Thymus (tissue), 11 donors: ENCODE measurements at regions not wholly inside any gene's neighbourhood (a gene's known extent, or its start where the extent isn't known, plus 50 kb on each side); places are given as distances from the start of the nearest gene placed in this dataset.
"Not testable (repeated sequence)": the region's sequence is repeated elsewhere in the genome, so short reads cannot be mapped to it uniquely, and the experiment has no call there.

ENCODE experiments used
- DNase-seq, 9 donors: peaks; one replicate each; pipeline ENCODE4 v3.0.0-alpha.2; 2013; ENCODE audit warnings: low spot score in 9 of 9, low read depth in 6 of 9, missing footprints in 1 of 9
- H3K27ac ChIP-seq, 2 donors: one replicate each; pipeline ENCODE4 v1.5.1; 2013; ENCODE audit warnings: control low read depth in 1 of 2, low read depth in 1 of 2, low read length in 1 of 2, mild to moderate bottlenecking in 1 of 2, moderate library complexity in 1 of 2
- H3K27me3 ChIP-seq, 2 donors: one replicate each; pipeline ENCODE4 v1.5.1; 2013; ENCODE audit warnings: low read length in 1 of 2; ENCODE audit not compliant: control insufficient read depth in 2 of 2, insufficient read depth in 1 of 2
- H3K36me3 ChIP-seq, 2 donors: one replicate each; pipeline ENCODE4 v1.5.1; 2013; ENCODE audit warnings: low read length in 1 of 2, mild to moderate bottlenecking in 1 of 2, moderate library complexity in 1 of 2; ENCODE audit not compliant: control insufficient read depth in 2 of 2, insufficient read depth in 2 of 2
- H3K4me1 ChIP-seq, 2 donors: one replicate each; pipeline ENCODE4 v1.5.1; 2013; ENCODE audit warnings: low read length in 2 of 2; ENCODE audit not compliant: control insufficient read depth in 2 of 2, insufficient read depth in 2 of 2
- H3K4me3 ChIP-seq, 2 donors: one replicate each; pipeline ENCODE4 v1.5.1; 2013; ENCODE audit warnings: low read length in 2 of 2, control low read depth in 1 of 2, mild to moderate bottlenecking in 1 of 2
- H3K9me3 ChIP-seq, 2 donors: one replicate each; pipeline ENCODE4 v1.5.1; 2013; ENCODE audit warnings: low read length in 1 of 2, mild to moderate bottlenecking in 1 of 2; ENCODE audit not compliant: control insufficient read depth in 2 of 2, insufficient read depth in 1 of 2
- WGBS: extraction: QIAGEN DNeasy Blood & Tissue Kit; methylation state at CpG from one replicate; pipeline ENCODE4 v1.1.7; 2013; 5-methylcytosine and 5-hydroxymethylcytosine counted together
- donor health status: healthy.

DNA sequence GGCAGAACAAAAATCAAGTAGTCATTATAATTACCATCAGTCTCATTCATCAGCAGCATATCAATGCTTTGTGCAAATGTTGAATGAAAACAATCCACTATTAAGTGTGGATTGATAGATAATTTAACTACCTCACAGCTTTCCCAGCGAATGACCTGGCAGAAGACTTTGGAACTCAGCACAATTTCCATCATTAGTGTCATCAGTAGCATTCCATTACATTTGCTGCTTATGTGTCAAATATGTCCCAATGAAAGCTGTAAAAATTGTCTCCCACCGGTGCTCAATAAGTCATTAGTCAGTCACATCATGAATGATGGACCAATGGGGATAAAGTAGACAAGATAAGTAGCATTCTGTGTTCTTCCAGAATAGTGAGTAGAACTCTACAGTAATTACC is 1513.5 kb upstream of the PRR20A start:
- DNase-seq, result no peak
- Histone ChIP-seq H3K4me3 (no peak overlapping the region), H3K9me3 (no peaks in the 10 kb centered on the region), H3K27me3 (no peaks in the 10 kb centered on the region), H3K27ac (no peak overlapping the region), H3K36me3 (no peaks in the 10 kb centered on the region), H3K4me1 (no peaks in the 10 kb centered on the region)
- WGBS, result 78% methylated on average over 2 of the region's 2 CpGs

DNA sequence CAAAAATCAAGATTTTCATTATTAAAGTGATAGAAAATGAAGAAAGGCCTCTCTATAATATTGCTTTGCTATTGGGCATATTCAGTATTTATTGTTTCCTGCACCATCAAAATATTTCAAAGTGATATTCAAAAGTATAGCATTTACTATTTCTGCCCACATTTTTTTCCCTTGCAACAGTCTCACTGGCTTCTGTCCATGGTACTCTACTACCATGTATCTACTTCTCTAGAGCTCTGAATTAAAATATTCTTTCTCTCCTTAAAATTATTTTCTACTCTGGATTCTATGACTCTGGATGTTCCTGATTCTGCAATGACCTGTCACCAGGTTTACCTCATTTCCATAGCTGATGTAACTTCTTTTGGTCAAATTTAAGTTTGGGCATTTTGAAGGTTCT is 1508.3 kb upstream of the PRR20A start:
- DNase-seq, result no peak
- Histone ChIP-seq H3K9me3 (peaks cover 0 to 3% of the 10 kb centered on the region in 2 donors), H3K27me3 (no peaks in the 10 kb centered on the region), H3K36me3 (no peaks in the 10 kb centered on the region), H3K4me3 (no peak overlapping the region), H3K27ac (no peak overlapping the region), H3K4me1 (no peaks in the 10 kb centered on the region)

DNA sequence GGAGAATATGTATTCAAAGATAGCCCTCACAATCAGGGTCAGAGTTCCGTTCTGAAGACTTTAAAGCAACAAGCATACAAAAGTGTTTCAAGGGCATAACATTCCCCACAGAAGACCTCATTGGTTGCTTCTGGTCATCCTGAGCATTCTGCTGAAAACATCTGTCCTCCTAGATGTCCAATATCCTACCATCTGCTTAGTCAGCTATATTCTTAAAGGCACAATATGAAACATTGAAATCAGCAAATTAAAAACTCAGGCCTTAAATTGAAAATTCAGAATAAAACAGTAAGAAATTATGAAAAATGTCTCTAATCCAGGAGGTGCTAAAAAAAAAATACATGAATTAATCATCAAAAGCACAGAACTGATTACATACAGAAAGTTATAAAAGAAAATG is 1491.2 kb upstream of the PRR20A start:
- no peaks in the 10 kb centered on the region for H3K36me3 ChIP-seq
- H3K9me3 ChIP-seq, result no peaks in the 10 kb centered on the region
- H3K4me1 ChIP-seq, result no peaks in the 10 kb centered on the region
- H3K27ac ChIP-seq, result no peak overlapping the region
- DNase-seq, result no peak
- 94% methylated on average over 1 of the region's 1 CpG for WGBS
- no peaks in the 10 kb centered on the region for H3K27me3 ChIP-seq
- no peak overlapping the region for H3K4me3 ChIP-seq

DNA sequence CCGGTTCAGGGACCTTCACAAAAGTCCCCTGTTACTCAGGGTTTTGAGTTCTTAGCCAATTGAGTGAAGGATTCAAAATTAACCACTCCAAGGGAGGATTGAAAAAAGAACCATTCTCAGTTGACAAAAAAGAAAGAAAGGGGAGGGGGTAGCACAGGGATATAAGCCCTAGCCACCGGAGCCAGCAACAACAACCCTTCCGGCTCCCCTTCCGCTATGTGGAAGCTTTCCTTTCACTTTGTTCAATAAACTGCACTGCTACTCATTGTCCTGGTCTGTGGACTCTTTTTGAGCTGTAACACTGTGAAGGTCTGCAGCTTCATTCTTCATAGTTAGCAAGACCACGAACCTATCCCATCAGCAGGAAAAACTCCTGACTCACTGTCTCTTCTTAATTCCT is 1488.1 kb upstream of the PRR20A start:
- Histone ChIP-seq H3K36me3 (no peaks in the 10 kb centered on the region), H3K4me3 (no peak overlapping the region), H3K27ac (no peak overlapping the region), H3K9me3 (no peaks in the 10 kb centered on the region), H3K27me3 (no peaks in the 10 kb centered on the region), H3K4me1 (no peaks in the 10 kb centered on the region)
- no peak for DNase-seq
- 93% methylated on average over 5 of the region's 5 CpGs for WGBS

DNA sequence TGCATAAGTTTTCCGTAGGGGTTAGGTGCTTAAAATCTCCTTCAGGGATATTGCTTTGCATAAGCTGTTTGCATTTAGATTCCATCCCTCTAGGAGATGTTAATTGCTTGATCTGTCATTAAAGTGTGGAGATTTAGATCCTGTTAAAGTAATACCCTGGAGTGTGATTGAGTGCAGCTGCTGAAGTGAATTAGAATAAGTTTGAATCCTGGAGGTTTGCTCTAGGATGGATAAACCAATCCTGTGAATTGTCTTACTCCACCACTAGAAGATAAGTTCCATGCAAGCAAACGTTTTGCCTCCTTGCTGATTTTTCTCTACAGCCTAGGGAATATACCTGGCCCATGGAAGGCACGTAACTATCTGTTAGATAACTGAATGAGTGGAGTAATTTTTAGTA is 1487.2 kb upstream of the PRR20A start:
- Histone ChIP-seq H3K27me3 (no peaks in the 10 kb centered on the region), H3K27ac (no peak overlapping the region), H3K36me3 (no peaks in the 10 kb centered on the region), H3K4me3 (no peak overlapping the region), H3K9me3 (no peaks in the 10 kb centered on the region), H3K4me1 (no peaks in the 10 kb centered on the region)
- WGBS, result 52% methylated on average over 3 of the region's 3 CpGs
- DNase-seq, result no peak

DNA sequence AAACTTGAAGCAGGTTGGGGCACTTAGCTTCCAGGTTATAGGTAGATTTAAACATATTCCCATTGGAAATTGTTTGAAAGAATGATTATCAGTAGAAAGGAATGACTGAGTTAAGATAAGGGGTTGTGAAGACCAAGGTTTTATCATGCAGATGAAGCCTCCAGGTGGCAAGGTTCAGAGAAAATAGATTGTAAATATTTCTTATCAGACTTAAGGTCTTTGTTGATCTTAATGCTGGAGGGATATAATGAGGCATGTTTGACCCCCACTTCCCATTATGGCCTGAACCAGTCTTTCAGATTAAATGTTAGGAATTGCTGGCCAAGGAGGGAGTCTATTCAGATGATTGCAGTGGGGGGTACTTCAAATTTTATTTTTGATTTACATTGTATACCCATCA is 1486.5 kb upstream of the PRR20A start:
- no peaks in the 10 kb centered on the region for H3K27me3 ChIP-seq
- no peaks in the 10 kb centered on the region for H3K36me3 ChIP-seq
- no peak overlapping the region for H3K4me3 ChIP-seq
- H3K9me3 ChIP-seq, result no peaks in the 10 kb centered on the region
- H3K4me1 ChIP-seq, result no peaks in the 10 kb centered on the region
- DNase-seq, result no peak
- no peak overlapping the region for H3K27ac ChIP-seq

DNA sequence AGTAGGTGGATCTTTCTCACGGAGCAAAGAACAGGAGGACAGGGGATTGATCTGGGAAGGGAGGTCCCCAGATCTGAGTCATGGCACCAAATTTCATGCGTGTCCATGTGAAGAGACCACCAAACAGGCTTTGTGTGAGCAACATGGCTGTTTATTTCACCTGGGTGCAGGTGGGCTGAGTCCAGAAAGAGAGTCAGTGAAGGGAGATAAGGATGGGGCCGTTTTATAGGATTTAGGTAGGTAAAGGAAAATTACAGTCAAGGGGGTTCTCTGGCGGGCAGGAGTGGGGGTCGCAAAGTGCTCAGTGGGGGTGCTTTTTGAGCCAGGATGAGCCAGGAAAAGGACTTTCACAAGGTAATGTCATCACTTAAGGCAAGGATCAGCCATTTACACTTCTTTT is 1480.5 kb upstream of the PRR20A start:
- H3K4me3 ChIP-seq, H3K36me3 ChIP-seq, DNase-seq, H3K4me1 ChIP-seq, H3K9me3 ChIP-seq, H3K27me3 ChIP-seq, H3K27ac ChIP-seq: not testable (repeated sequence)
- WGBS, result 53% methylated on average over 5 of the region's 5 CpGs

DNA sequence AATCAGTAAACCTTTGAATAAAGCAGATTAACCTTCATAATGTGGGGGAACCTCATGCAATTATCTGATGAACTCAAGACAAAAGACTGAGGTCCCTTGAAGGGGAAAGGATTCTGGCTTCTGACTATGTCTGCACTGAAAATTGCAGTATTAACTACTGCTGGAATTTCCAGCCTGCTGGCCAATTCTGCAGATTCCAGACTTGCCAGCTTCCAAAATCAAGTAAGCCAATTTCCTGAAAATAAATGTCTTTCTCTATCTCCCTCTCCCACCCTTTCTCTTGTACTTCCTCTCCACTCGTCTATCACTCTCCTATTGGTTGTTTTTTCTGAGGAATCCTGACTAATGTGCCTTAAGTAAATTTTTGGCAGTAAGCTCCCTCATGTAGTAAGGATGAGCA is 1479.9 kb upstream of the PRR20A start:
- DNase-seq, result no peak
- Histone ChIP-seq H3K9me3 (no peaks in the 10 kb centered on the region), H3K4me1 (no peaks in the 10 kb centered on the region), H3K4me3 (no peak overlapping the region), H3K27me3 (no peaks in the 10 kb centered on the region), H3K27ac (no peak overlapping the region), H3K36me3 (no peaks in the 10 kb centered on the region)
- 31% methylated on average over 1 of the region's 1 CpG for WGBS

DNA sequence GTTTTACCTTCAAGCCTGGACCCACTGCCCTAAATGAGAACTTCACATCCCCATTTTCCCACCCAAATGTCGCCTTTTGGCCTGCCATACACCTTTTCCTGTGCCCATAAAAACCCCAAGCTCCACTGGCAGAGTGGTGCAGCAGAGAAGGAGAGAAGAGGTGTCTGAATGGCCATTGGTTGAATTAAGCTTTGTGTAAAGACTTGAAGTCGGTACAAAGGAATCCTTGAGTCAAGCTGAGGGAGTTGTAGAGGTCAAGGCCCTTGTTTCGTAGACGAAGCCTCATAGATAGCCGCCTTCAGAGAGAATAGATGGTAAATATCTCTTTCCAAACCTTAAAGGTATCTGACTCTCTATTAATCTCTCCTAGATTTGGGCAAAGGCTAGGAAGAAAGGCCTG is 1479.2 kb upstream of the PRR20A start:
- WGBS, result 80% methylated on average over 5 of the region's 5 CpGs
- no peak overlapping the region for H3K4me3 ChIP-seq
- H3K36me3 ChIP-seq, result no peaks in the 10 kb centered on the region
- DNase-seq, result no peak
- no peaks in the 10 kb centered on the region for H3K9me3 ChIP-seq
- H3K27me3 ChIP-seq, result no peaks in the 10 kb centered on the region
- no peaks in the 10 kb centered on the region for H3K4me1 ChIP-seq
- no peak overlapping the region for H3K27ac ChIP-seq

DNA sequence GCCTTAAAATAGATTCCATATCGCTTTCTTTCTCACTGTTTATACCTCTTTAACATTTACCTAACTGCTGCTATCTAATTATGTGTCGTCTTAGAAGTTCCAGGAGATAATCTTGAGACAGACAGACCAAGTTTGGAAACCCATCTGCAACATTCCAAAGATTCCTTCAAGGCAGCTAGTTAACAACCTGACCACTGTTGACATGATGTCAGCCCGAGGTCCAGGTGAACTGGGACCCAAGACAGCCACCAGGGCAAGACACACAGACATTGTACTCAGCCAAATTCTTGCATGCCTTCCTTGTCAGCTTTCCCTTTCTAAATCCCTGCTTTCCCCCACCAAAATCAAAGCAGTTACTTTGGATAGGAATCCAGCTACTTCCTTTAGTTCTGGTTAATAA is 1476.5 kb upstream of the PRR20A start:
- no peaks in the 10 kb centered on the region for H3K36me3 ChIP-seq
- WGBS, result 81% methylated on average over 3 of the region's 3 CpGs

More for the DNA sequence above, 1476.5 kb upstream of the PRR20A start:
- no peak overlapping the region for H3K4me3 ChIP-seq
- H3K4me1 ChIP-seq, result no peaks in the 10 kb centered on the region
- H3K27me3 ChIP-seq, result no peaks in the 10 kb centered on the region
- H3K27ac ChIP-seq, result no peak overlapping the region
- H3K9me3 ChIP-seq, result no peaks in the 10 kb centered on the region
- DNase-seq, result no peak
